HL-60 (cell line): ENCODE measurements at regions not wholly inside any gene's neighbourhood (a gene's known extent, or its start where the extent isn't known, plus 50 kb on each side); places are given as distances from the start of the nearest gene placed in this dataset.

Experiments used
- GABPA ChIP-seq: IDR thresholded peaks from 2 replicates; pipeline ENCODE4 v1.6.1; 2012; ENCODE audit warnings: low read depth
- POLR2AphosphoS5 ChIP-seq: IDR thresholded peaks from 2 replicates; pipeline ENCODE4 v1.6.1; 2012; ENCODE audit warnings: low read depth
- TF ChIP-seq, protein P1 (sequence below): IDR thresholded peaks from one replicate; pipeline ENCODE4 v1.5.1; 2011; ENCODE audit warnings: low read length, control low read depth, inconsistent platforms; ENCODE audit not compliant: insufficient read depth
- TF ChIP-seq, protein P2 (sequence below): IDR thresholded peaks from 2 replicates; pipeline ENCODE4 v1.6.1; 2012; ENCODE audit warnings: low read depth; ENCODE audit not compliant: insufficient replicate concordance

DNA sequence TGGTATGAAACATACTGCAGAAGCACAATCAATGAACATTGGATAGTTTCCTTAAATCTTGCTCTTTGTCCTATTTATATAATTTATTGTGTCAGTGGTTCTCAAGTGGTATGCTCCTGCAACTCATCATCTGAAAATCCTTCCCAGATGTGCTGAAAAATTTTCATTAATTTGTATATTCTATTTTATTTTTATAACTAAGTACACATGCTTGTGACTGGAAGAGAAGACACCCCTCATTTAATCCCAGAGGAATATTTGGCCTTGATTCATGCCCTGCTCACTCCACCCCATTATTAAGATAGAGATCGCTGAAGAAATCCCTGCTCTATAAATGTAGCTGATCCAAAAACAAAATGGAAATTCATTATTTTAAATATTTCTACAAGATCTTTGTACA is 870.5 kb upstream of the CXADR start:
- TF ChIP-seq GABPA (no peak), POLR2AphosphoS5 (no peak)
- TF ChIP-seq, protein P1, sequence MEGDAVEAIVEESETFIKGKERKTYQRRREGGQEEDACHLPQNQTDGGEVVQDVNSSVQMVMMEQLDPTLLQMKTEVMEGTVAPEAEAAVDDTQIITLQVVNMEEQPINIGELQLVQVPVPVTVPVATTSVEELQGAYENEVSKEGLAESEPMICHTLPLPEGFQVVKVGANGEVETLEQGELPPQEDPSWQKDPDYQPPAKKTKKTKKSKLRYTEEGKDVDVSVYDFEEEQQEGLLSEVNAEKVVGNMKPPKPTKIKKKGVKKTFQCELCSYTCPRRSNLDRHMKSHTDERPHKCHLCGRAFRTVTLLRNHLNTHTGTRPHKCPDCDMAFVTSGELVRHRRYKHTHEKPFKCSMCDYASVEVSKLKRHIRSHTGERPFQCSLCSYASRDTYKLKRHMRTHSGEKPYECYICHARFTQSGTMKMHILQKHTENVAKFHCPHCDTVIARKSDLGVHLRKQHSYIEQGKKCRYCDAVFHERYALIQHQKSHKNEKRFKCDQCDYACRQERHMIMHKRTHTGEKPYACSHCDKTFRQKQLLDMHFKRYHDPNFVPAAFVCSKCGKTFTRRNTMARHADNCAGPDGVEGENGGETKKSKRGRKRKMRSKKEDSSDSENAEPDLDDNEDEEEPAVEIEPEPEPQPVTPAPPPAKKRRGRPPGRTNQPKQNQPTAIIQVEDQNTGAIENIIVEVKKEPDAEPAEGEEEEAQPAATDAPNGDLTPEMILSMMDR = no peak
- TF ChIP-seq, protein P2, sequence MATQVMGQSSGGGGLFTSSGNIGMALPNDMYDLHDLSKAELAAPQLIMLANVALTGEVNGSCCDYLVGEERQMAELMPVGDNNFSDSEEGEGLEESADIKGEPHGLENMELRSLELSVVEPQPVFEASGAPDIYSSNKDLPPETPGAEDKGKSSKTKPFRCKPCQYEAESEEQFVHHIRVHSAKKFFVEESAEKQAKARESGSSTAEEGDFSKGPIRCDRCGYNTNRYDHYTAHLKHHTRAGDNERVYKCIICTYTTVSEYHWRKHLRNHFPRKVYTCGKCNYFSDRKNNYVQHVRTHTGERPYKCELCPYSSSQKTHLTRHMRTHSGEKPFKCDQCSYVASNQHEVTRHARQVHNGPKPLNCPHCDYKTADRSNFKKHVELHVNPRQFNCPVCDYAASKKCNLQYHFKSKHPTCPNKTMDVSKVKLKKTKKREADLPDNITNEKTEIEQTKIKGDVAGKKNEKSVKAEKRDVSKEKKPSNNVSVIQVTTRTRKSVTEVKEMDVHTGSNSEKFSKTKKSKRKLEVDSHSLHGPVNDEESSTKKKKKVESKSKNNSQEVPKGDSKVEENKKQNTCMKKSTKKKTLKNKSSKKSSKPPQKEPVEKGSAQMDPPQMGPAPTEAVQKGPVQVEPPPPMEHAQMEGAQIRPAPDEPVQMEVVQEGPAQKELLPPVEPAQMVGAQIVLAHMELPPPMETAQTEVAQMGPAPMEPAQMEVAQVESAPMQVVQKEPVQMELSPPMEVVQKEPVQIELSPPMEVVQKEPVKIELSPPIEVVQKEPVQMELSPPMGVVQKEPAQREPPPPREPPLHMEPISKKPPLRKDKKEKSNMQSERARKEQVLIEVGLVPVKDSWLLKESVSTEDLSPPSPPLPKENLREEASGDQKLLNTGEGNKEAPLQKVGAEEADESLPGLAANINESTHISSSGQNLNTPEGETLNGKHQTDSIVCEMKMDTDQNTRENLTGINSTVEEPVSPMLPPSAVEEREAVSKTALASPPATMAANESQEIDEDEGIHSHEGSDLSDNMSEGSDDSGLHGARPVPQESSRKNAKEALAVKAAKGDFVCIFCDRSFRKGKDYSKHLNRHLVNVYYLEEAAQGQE = no peak
